ENCODE measurements at regions not wholly inside any gene's neighbourhood (a gene's known extent, or its start where the extent isn't known, plus 50 kb on each side); places are given as distances from the start of the nearest gene placed in this dataset.

DNA sequence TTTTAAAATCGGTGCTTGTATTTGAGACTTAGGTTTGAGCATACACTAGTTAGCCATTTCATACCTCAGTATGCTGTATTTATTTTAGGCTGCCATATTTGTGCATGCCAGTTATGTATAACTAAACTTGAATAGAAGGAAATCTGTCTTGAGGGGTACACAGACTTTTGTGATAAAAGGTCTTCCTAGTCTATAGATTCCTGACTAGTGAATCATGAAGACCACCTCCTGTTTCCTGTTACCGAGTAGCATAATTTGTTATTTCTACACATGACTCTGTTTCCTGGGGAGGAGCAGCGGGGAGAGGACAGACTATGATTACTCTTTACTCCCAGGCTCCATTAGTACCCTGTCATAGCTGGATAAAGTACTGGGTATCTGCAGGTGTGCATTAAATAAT lies 316.8 kb upstream of the SNX7 start:
- no peak for DNase-seq (ENCODE audit: low spot score)
- no peak for ATAC-seq (ENCODE audit: low FRiP score)
- TF ChIP-seq CTCF (IDR thresholded peaks at IDR 0.05), result no peak

DNA sequence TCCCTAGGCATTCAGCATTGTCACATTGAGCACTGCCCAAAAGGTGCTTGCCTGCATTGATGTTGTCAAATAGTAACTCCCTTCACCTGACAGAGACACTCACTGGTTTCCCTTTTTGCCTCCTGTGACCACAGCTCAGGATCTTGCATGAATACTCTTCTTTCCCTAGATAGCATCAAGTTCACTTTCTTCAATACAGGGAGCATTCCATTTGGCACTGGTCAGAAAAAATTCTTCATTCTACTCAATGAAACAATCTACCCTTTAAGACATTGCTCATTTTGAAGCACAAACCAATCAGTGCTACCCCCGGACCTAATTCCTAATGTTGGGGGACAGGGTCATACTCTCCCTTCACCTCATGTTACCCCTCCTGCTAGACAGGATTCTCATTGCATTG lies 319.0 kb upstream of the SNX7 start:
- no peak for TF ChIP-seq CTCF (IDR thresholded peaks at IDR 0.05)
- DNase-seq (ENCODE audit: low spot score) (no peak), ATAC-seq (ENCODE audit: low FRiP score) (no peak)

DNA sequence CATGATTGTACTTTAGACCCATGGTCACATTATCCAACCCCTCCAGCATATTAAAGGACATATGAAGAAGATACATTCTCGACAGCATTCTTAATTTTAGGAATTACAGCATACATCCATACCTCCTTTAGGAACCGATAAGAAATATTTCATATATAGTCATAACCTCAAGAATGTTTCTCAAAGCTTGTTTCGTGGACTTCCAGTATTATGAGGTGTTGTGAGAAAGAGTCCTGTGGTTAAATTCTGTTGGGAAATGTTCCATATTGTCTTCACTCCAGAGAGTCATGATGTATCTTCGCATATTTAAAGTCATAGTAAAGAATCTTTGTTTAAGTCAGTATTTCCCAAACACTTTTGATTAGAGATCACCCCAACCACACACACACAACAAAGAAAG lies 321.0 kb upstream of the SNX7 start:
- no peak for TF ChIP-seq CTCF (IDR thresholded peaks at IDR 0.05)
- no peak for DNase-seq (ENCODE audit: low spot score)
- ATAC-seq (ENCODE audit: low FRiP score), result no peak

DNA sequence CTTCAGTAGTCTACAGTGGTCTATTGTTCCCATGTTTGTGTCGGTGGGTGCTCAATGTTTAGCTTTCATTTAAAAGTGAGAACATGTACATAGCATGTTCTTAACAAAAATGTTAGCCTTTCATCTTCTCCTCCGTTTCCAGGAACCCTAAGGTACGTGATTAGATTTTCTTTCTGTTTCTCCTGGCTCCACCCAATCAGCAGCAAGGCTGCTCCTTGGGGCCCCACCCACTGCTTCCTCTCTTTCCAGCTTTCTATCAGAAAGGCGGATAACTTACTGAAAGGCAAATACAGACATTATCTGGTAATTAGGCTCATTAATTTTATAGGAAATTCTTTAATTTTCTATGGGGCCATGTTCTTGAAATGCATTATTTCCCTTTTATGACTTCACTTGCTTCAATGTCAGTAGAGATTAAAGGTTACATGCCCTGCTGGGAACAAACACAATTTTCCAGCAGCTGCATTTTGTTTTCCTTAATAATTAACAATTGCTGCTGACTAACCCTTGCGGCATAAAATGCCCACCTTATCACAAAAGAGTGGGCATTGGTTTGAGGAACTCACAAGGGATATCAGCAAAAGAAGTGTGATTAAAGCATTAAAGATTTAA lies 324.9 kb upstream of the SNX7 start:
- ATAC-seq (ENCODE audit: low FRiP score) (no peak), DNase-seq (ENCODE audit: low spot score) (no peak)
- no peak for TF ChIP-seq CTCF (IDR thresholded peaks at IDR 0.05)

GRCh38 chr1:98333936-98334335 lies 327.6 kb upstream of the SNX7 start:
- DNase-seq (ENCODE audit: low spot score) (no peak), ATAC-seq (ENCODE audit: low FRiP score) (no peak)
- no peak for TF ChIP-seq CTCF (IDR thresholded peaks at IDR 0.05)

GRCh38 chr1:98333406-98333805 lies 328.1 kb upstream of the SNX7 start:
- DNase-seq (ENCODE audit: low spot score) (no peak), ATAC-seq (ENCODE audit: low FRiP score) (no peak)
- no peak for TF ChIP-seq CTCF (IDR thresholded peaks at IDR 0.05)

GRCh38 chr1:98331718-98332311 lies 329.7 kb upstream of the SNX7 start:
- DNase-seq (ENCODE audit: low spot score), result no peak
- ATAC-seq (ENCODE audit: low FRiP score), result no peak
- no peak for TF ChIP-seq CTCF (IDR thresholded peaks at IDR 0.05)

Measured in omental fat pad (tissue), 3 donors.